GM12878 (cell line): ENCODE measurements at regions not wholly inside any gene's neighbourhood (a gene's known extent, or its start where the extent isn't known, plus 50 kb on each side); places are given as distances from the start of the nearest gene placed in this dataset.

Experiments
- ATAC-seq: fragments of 200-7000 bp; cut with Tn5 transposase; 3 replicates; pipeline ENCODE4 v1.9.1; 2020; ENCODE audit warnings: mild to moderate bottlenecking, moderate library complexity
- BruUV-seq: library from RNA; stranded (reverse); fragments of 400-500 nt; replicated peaks from 2 replicates; lab custom pipeline; 2021; lab: Mats Ljungman, UMichigan
- CTCF ChIA-PET: fragments of 300-600 bp; sonication (Branson Sonifier 250); formaldehyde crosslinking; extraction: SDS; loops from one replicate; lab custom pipeline; 2021; ENCODE audit warnings: inconsistent platforms; lab: Yijun Ruan, JAX
- POLR2A ChIA-PET: fragments of 350-600 bp; formaldehyde crosslinking; extraction: SDS; loops from one replicate; lab custom pipeline; 2021; ENCODE audit warnings: inconsistent platforms; lab: Charles Lee
- RAD21 ChIA-PET: fragments of 300-600 bp; sonication (Branson Sonifier 250); formaldehyde crosslinking; loops from one replicate; lab custom pipeline; 2023; ENCODE audit warnings: antibody characterized with exemption; ENCODE audit not compliant: unreplicated experiment; lab: Charles Lee
- SMC1A ChIA-PET: fragments of 300-600 bp; sonication (Branson Sonifier 250); formaldehyde crosslinking; loops from one replicate; lab custom pipeline; 2023; ENCODE audit not compliant: unreplicated experiment, uncharacterized antibody; lab: Charles Lee
- DNase-seq: peaks from one replicate; pipeline ENCODE4 v3.0.0-alpha.2; 2011; ENCODE audit warnings: low read depth, low spot score
- FAIRE-seq: peaks from 3 replicates; lab custom pipeline; 2011; peaks lifted over from hg19 to GRCh38; lab: Jason Lieb, UNC
- H2AFZ ChIP-seq: 2 replicates; pipeline ENCODE4 v1.6.0; 2011; ENCODE audit warnings: low read depth, low read length, control low read depth; ENCODE audit not compliant: control insufficient read depth
- H3K27ac ChIP-seq: 2 replicates; pipeline ENCODE4 v1.5.1; 2011; ENCODE audit warnings: control low read depth; ENCODE audit not compliant: control insufficient read depth, insufficient read depth
- H3K27me3 ChIP-seq, 2 experiments: replicated peaks in 1 of 2; 2 replicates each; pipeline versions ENCODE4 v1.6.0 to v1.6.1; 2011; ENCODE audit warnings: low read length in 1 of 2; ENCODE audit not compliant: control insufficient read depth in 2 of 2, insufficient read depth in 2 of 2
- H3K36me3 ChIP-seq, 2 experiments: 2 replicates each; pipeline ENCODE4 v1.5.1; 2011; ENCODE audit warnings: low read length in 1 of 2; ENCODE audit not compliant: control insufficient read depth in 2 of 2, insufficient read depth in 2 of 2
- H3K4me1 ChIP-seq: 2 replicates; pipeline ENCODE4 v1.6.1; 2011; ENCODE audit warnings: mild to moderate bottlenecking, low read length, moderate library complexity, mixed read lengths; ENCODE audit not compliant: control insufficient read depth, insufficient read depth
- H3K4me2 ChIP-seq: 2 replicates; pipeline ENCODE4 v1.6.0; 2011; ENCODE audit warnings: control low read depth; ENCODE audit not compliant: control insufficient read depth, insufficient read depth
- H3K4me3 ChIP-seq: fragments of 200-600 bp; sonication (generic); 2 replicates; pipeline ENCODE4 v1.5.1; 2016
- H3K79me2 ChIP-seq: 2 replicates; pipeline ENCODE4 v1.6.0; 2011; ENCODE audit warnings: low read length; ENCODE audit not compliant: control insufficient read depth, insufficient read depth
- H3K9ac ChIP-seq: 2 replicates; pipeline ENCODE4 v1.8.0; 2011; ENCODE audit warnings: low read length, control low read depth, mixed read lengths; ENCODE audit not compliant: control insufficient read depth, insufficient read depth
- H3K9me3 ChIP-seq: replicated peaks from 3 replicates; pipeline ENCODE4 v1.5.1; 2011; ENCODE audit warnings: mild to moderate bottlenecking, low read length; ENCODE audit not compliant: control insufficient read depth, insufficient read depth
- H4K20me1 ChIP-seq: 2 replicates; pipeline ENCODE4 v1.6.0; 2011; ENCODE audit not compliant: control insufficient read depth, insufficient read depth
- CREM ChIP-seq: IDR thresholded peaks from 2 replicates; pipeline ENCODE4 v1.6.1; 2014; ENCODE audit warnings: antibody characterized with exemption, low read depth
- SMAD1 ChIP-seq: fragments of 450-650 bp; IDR thresholded peaks from 2 replicates; pipeline ENCODE4 v1.6.1; 2018; ENCODE audit warnings: mild to moderate bottlenecking, low read depth; ENCODE audit not compliant: partially characterized antibody
- SMC3 ChIP-seq: IDR thresholded peaks from 2 replicates; pipeline ENCODE4 v1.6.1; 2011; ENCODE audit warnings: low read length, improper control_type of control experiment, borderline replicate concordance
- TBL1XR1 ChIP-seq: IDR thresholded peaks from 2 replicates; pipeline ENCODE4 v1.6.1; 2012; ENCODE audit warnings: low read depth, low read length, improper control_type of control experiment
- WGBS: methylation state at CpG from one replicate; pipeline ENCODE4 v1.1.6; 2016; ENCODE audit warnings: low lambda C conversion rate; ENCODE audit not compliant: insufficient replicate concordance, insufficient coverage; ENCODE audit errors: missing lambda C conversion rate; 5-methylcytosine and 5-hydroxymethylcytosine counted together
- in situ Hi-C: fragments of 300-500 bp; cut with MboI; formaldehyde crosslinking; loops from 9 replicates; pipeline ENCODE4 v1.14.3; 2018; ENCODE audit warnings: mixed read lengths
- intact Hi-C: fragments of 100-400 bp; cut with micrococcal nuclease; formaldehyde crosslinking; loops from one replicate; pipeline ENCODE4 v1.14.2; 2022; ENCODE audit not compliant: unreplicated experiment
- TF ChIP-seq, protein P1 (sequence below): fragments of 450-650 bp; IDR thresholded peaks from 2 replicates; pipeline ENCODE4 v1.6.1; 2016; ENCODE audit warnings: mild to moderate bottlenecking, moderate library complexity, borderline replicate concordance

GRCh38 chr9:14389146-14389545, 75.2 kb upstream of the NFIB start:
- in situ Hi-C loops = no loop called here
- ATAC-seq = no peak
- H3K9ac ChIP-seq = no peak overlapping the region
- no peaks in the 10 kb centered on the region for H3K79me2 ChIP-seq
- no peaks in the 10 kb centered on the region for H3K36me3 ChIP-seq
- SMC1A ChIA-PET = no interaction called here
- H3K4me3 ChIP-seq = no peak overlapping the region
- no peak overlapping the region for H3K4me2 ChIP-seq
- CTCF ChIA-PET = no interaction called here
- FAIRE-seq = no peak
- POLR2A ChIA-PET = no interaction called here
- RAD21 ChIA-PET = no interaction called here
- 0% methylated on average over 1 of the region's 1 CpG for WGBS
- no peak for TF ChIP-seq TBL1XR1
- TF ChIP-seq, protein P1, sequence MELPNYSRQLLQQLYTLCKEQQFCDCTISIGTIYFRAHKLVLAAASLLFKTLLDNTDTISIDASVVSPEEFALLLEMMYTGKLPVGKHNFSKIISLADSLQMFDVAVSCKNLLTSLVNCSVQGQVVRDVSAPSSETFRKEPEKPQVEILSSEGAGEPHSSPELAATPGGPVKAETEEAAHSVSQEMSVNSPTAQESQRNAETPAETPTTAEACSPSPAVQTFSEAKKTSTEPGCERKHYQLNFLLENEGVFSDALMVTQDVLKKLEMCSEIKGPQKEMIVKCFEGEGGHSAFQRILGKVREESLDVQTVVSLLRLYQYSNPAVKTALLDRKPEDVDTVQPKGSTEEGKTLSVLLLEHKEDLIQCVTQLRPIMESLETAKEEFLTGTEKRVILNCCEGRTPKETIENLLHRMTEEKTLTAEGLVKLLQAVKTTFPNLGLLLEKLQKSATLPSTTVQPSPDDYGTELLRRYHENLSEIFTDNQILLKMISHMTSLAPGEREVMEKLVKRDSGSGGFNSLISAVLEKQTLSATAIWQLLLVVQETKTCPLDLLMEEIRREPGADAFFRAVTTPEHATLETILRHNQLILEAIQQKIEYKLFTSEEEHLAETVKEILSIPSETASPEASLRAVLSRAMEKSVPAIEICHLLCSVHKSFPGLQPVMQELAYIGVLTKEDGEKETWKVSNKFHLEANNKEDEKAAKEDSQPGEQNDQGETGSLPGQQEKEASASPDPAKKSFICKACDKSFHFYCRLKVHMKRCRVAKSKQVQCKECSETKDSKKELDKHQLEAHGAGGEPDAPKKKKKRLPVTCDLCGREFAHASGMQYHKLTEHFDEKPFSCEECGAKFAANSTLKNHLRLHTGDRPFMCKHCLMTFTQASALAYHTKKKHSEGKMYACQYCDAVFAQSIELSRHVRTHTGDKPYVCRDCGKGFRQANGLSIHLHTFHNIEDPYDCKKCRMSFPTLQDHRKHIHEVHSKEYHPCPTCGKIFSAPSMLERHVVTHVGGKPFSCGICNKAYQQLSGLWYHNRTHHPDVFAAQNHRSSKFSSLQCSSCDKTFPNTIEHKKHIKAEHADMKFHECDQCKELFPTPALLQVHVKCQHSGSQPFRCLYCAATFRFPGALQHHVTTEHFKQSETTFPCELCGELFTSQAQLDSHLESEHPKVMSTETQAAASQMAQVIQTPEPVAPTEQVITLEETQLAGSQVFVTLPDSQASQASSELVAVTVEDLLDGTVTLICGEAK = no peak
- no peak for TF ChIP-seq CREM
- TF ChIP-seq SMAD1 = no peak
- TF ChIP-seq SMC3 = no peak
- TF ChIP-seq, all 136 proteins: peak for 0
- no peaks in the 10 kb centered on the region for H4K20me1 ChIP-seq
- no TSS peak for BruUV-seq
- H3K27me3 ChIP-seq = 0 out of 4 replicates have a peak, but pooled peaks cover 0 to 2% of the 10 kb centered on the region in 2 experiments
- H3K27ac ChIP-seq = no peak overlapping the region
- no peak for DNase-seq
- H2AFZ ChIP-seq = no peak overlapping the region
- H3K9me3 ChIP-seq = no peaks in the 10 kb centered on the region
- no peaks in the 10 kb centered on the region for H3K4me1 ChIP-seq
- intact Hi-C loops = no loop called here
